ENCODE measurements at regions not wholly inside any gene's neighbourhood (a gene's known extent, or its start where the extent isn't known, plus 50 kb on each side); places are given as distances from the start of the nearest gene placed in this dataset.

DNA sequence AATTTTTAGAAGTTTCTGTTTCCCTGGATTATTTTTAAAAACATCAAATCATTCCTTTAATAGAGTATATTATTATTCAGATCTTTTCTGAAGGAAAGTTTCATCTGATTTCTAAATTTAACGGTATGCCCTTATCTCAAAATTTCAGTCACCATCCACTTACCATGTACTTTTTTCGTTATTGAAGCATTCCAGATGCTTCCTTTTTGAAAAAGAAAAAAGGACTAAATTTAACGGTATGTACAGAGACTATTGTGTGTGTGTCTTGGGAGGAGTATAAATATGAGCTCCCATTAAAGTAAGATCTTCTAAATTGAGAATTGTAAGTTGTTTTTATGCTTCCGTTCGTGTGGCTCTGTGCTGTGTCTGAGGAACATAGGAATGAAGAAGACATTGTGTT is 517.4 kb upstream of the GOLIM4 start:
- no peak for TF ChIP-seq POLR2A (IDR thresholded peaks at IDR 0.05; ENCODE audit: low read depth, low read length)
- TF ChIP-seq TAF1 (IDR thresholded peaks at IDR 0.05; ENCODE audit: borderline replicate concordance, low read depth, low read length): no peak
